Activated naive CD4-positive, alpha-beta T cell treated with anti-CD3 and anti-CD28 coated beads, Interleukin-2, amount 10 ng/mL, durations not matched to agents 7 days and 5 days (primary cell): ENCODE measurements at regions not wholly inside any gene's neighbourhood (a gene's known extent, or its start where the extent isn't known, plus 50 kb on each side); places are given as distances from the start of the nearest gene placed in this dataset.
"Not testable (repeated sequence)": the region's sequence is repeated elsewhere in the genome, so short reads cannot be mapped to it uniquely, and the experiment has no call there.

Experiments
- CTCF ChIA-PET: fragments of 350-600 bp; sonication (Branson Sonifier 250); formaldehyde crosslinking; loops from one replicate; lab custom pipeline; 2021; ENCODE audit warnings: antibody characterized with exemption; lab: Charles Lee
- DNase-seq: peaks from one replicate; pipeline ENCODE4 v3.0.0-alpha.2; 2020
- H3K27ac Mint-ChIP-seq: one replicate; pipeline ENCODE4 v1.8.0; 2021; ENCODE audit warnings: mild to moderate bottlenecking, moderate library complexity, mixed read lengths
- H3K27me3 Mint-ChIP-seq: one replicate; pipeline ENCODE4 v1.8.0; 2021; ENCODE audit warnings: mild to moderate bottlenecking, mixed read lengths
- H3K36me3 Mint-ChIP-seq: one replicate; pipeline ENCODE4 v1.8.0; 2021; ENCODE audit warnings: mixed read lengths
- H3K4me1 Mint-ChIP-seq: one replicate; pipeline ENCODE4 v1.8.0; 2021; ENCODE audit warnings: mixed read lengths
- H3K4me3 Mint-ChIP-seq: one replicate; pipeline ENCODE4 v1.8.0; 2021; ENCODE audit warnings: mild to moderate bottlenecking, moderate library complexity, mixed read lengths
- H3K9me3 Mint-ChIP-seq: one replicate; pipeline ENCODE4 v1.8.0; 2021; ENCODE audit warnings: mixed read lengths

GRCh38 chr13:28607187-28607955, 51.6 kb upstream of the POMP start:
- Mint-ChIP-seq H3K27ac (no peak overlapping the region), H3K9me3 (no peaks in the 10 kb centered on the region), H3K27me3 (peaks cover 10% of the 10 kb centered on the region), H3K4me1 (peaks cover 21% of the 10 kb centered on the region), H3K4me3 (no peak overlapping the region), H3K36me3 (no peaks in the 10 kb centered on the region)
- CTCF ChIA-PET: no interaction called here
- no peak for DNase-seq

- CTCF ChIA-PET: no interaction called here
- H3K36me3 Mint-ChIP-seq: no peaks in the 10 kb centered on the region
- DNase-seq: no peak
- H3K27me3 Mint-ChIP-seq: peaks cover 14% of the 10 kb centered on the region
- no peak overlapping the region for H3K4me3 Mint-ChIP-seq
- H3K4me1 Mint-ChIP-seq: peaks cover 12% of the 10 kb centered on the region
- no peaks in the 10 kb centered on the region for H3K9me3 Mint-ChIP-seq
- no peak overlapping the region for H3K27ac Mint-ChIP-seq
Observed at GRCh38 chr13:28606466-28606865, 52.5 kb upstream of the POMP start.

GRCh38 chr13:28605147-28605546, 53.8 kb upstream of the POMP start:
- peaks cover 14% of the 10 kb centered on the region for H3K27me3 Mint-ChIP-seq
- CTCF ChIA-PET, H3K36me3 Mint-ChIP-seq, H3K9me3 Mint-ChIP-seq, H3K4me1 Mint-ChIP-seq, H3K4me3 Mint-ChIP-seq, DNase-seq, H3K27ac Mint-ChIP-seq: not testable (repeated sequence)

- H3K27ac Mint-ChIP-seq: no peak overlapping the region
- CTCF ChIA-PET: no interaction called here
- H3K4me3 Mint-ChIP-seq: no peak overlapping the region
- no peaks in the 10 kb centered on the region for H3K4me1 Mint-ChIP-seq
- no peaks in the 10 kb centered on the region for H3K36me3 Mint-ChIP-seq
- H3K27me3 Mint-ChIP-seq: peaks cover 21% of the 10 kb centered on the region
- no peak for DNase-seq
- no peaks in the 10 kb centered on the region for H3K9me3 Mint-ChIP-seq
Observed at GRCh38 chr13:28603043-28603664, 55.8 kb upstream of the POMP start.

- H3K27me3 Mint-ChIP-seq: peaks cover 21% of the 10 kb centered on the region
Observed at GRCh38 chr13:28602580-28602979, 56.4 kb upstream of the POMP start.

GRCh38 chr13:28601581-28601980, 57.3 kb upstream of the POMP start:
- no peaks in the 10 kb centered on the region for H3K4me1 Mint-ChIP-seq
- CTCF ChIA-PET: no interaction called here
- DNase-seq: no peak
- H3K36me3 Mint-ChIP-seq: no peaks in the 10 kb centered on the region
- H3K27ac Mint-ChIP-seq: no peak overlapping the region
- H3K9me3 Mint-ChIP-seq: no peaks in the 10 kb centered on the region
- peaks cover 25% of the 10 kb centered on the region for H3K27me3 Mint-ChIP-seq
- no peak overlapping the region for H3K4me3 Mint-ChIP-seq

More at GRCh38 chr13:28602580-28602979, 56.4 kb upstream of the POMP start:
- H3K9me3 Mint-ChIP-seq: no peaks in the 10 kb centered on the region
- no peak overlapping the region for H3K4me3 Mint-ChIP-seq
- no peaks in the 10 kb centered on the region for H3K36me3 Mint-ChIP-seq
- H3K27ac Mint-ChIP-seq: no peak overlapping the region
- DNase-seq: no peak
- CTCF ChIA-PET: no interaction called here
- no peaks in the 10 kb centered on the region for H3K4me1 Mint-ChIP-seq

- Mint-ChIP-seq H3K4me3 (no peak overlapping the region), H3K27ac (no peak overlapping the region), H3K36me3 (no peaks in the 10 kb centered on the region), H3K9me3 (no peaks in the 10 kb centered on the region), H3K27me3 (peaks cover 23% of the 10 kb centered on the region), H3K4me1 (no peaks in the 10 kb centered on the region)
- CTCF ChIA-PET: no interaction called here
- DNase-seq: no peak
Observed at GRCh38 chr13:28597641-28598040, 61.3 kb upstream of the POMP start.

- Mint-ChIP-seq H3K27ac (no peak overlapping the region), H3K4me1 (peaks cover 6% of the 10 kb centered on the region), H3K36me3 (no peaks in the 10 kb centered on the region), H3K9me3 (no peaks in the 10 kb centered on the region), H3K4me3 (no peak overlapping the region), H3K27me3 (peaks cover 14% of the 10 kb centered on the region)
- CTCF ChIA-PET: no interaction called here
- no peak for DNase-seq
Observed at GRCh38 chr13:28590461-28590860, 68.5 kb upstream of the POMP start.

GRCh38 chr13:28588296-28588695, 70.6 kb upstream of the POMP start:
- Mint-ChIP-seq H3K4me3 (no peak overlapping the region), H3K9me3 (no peaks in the 10 kb centered on the region), H3K36me3 (no peaks in the 10 kb centered on the region), H3K4me1 (peaks cover 8% of the 10 kb centered on the region), H3K27ac (no peak overlapping the region), H3K27me3 (peaks cover 19% of the 10 kb centered on the region)
- CTCF ChIA-PET: no interaction called here
- DNase-seq: no peak

- Mint-ChIP-seq H3K4me1 (peaks cover 9% of the 10 kb centered on the region), H3K27me3 (peaks cover 16% of the 10 kb centered on the region), H3K27ac (no peak overlapping the region), H3K36me3 (no peaks in the 10 kb centered on the region), H3K4me3 (no peak overlapping the region), H3K9me3 (no peaks in the 10 kb centered on the region)
- DNase-seq: no peak
- CTCF ChIA-PET: no interaction called here
Observed at GRCh38 chr13:28587174-28587540, 71.8 kb upstream of the POMP start.

GRCh38 chr13:28586439-28587173, 72.3 kb upstream of the POMP start:
- Mint-ChIP-seq H3K36me3 (no peaks in the 10 kb centered on the region), H3K4me3 (no peak overlapping the region), H3K27me3 (peaks cover 13% of the 10 kb centered on the region), H3K4me1 (peaks cover 9% of the 10 kb centered on the region), H3K9me3 (no peaks in the 10 kb centered on the region), H3K27ac (no peak overlapping the region)
- CTCF ChIA-PET: no interaction called here
- no peak for DNase-seq

GRCh38 chr13:28585561-28585960, 73.4 kb upstream of the POMP start:
- DNase-seq: no peak
- no peaks in the 10 kb centered on the region for H3K9me3 Mint-ChIP-seq
- peaks cover 9% of the 10 kb centered on the region for H3K4me1 Mint-ChIP-seq
- H3K36me3 Mint-ChIP-seq: no peaks in the 10 kb centered on the region
- H3K27me3 Mint-ChIP-seq: peaks cover 13% of the 10 kb centered on the region
- peak overlapping the region; percentile 29 for H3K27ac Mint-ChIP-seq
- CTCF ChIA-PET: no interaction called here
- no peak overlapping the region for H3K4me3 Mint-ChIP-seq

- DNase-seq: no peak
- H3K36me3 Mint-ChIP-seq: no peaks in the 10 kb centered on the region
- CTCF ChIA-PET: no interaction called here
- H3K9me3 Mint-ChIP-seq: no peaks in the 10 kb centered on the region
- no peak overlapping the region for H3K4me3 Mint-ChIP-seq
- peaks cover 9% of the 10 kb centered on the region for H3K4me1 Mint-ChIP-seq
- no peak overlapping the region for H3K27ac Mint-ChIP-seq
- peaks cover 13% of the 10 kb centered on the region for H3K27me3 Mint-ChIP-seq
Observed at GRCh38 chr13:28584873-28585381, 74.0 kb upstream of the POMP start.

GRCh38 chr13:28583651-28584091, 75.3 kb upstream of the POMP start:
- CTCF ChIA-PET: no interaction called here
- no peak overlapping the region for H3K4me3 Mint-ChIP-seq
- H3K4me1 Mint-ChIP-seq: peaks cover 9% of the 10 kb centered on the region

More at GRCh38 chr13:28583651-28584091, 75.3 kb upstream of the POMP start:
- Mint-ChIP-seq H3K27ac (no peak overlapping the region), H3K36me3 (no peaks in the 10 kb centered on the region), H3K9me3 (no peaks in the 10 kb centered on the region), H3K27me3 (peaks cover 13% of the 10 kb centered on the region)
- DNase-seq: no peak
